Liver (tissue), 3 donors: ENCODE measurements at regions not wholly inside any gene's neighbourhood (a gene's known extent, or its start where the extent isn't known, plus 50 kb on each side); places are given as distances from the start of the nearest gene placed in this dataset.

ENCODE experiments used
- ATF3 ChIP-seq: IDR thresholded peaks from 2 replicates; pipeline ENCODE4 v1.6.1; 2016; ENCODE audit warnings: antibody characterized with exemption
- CTCF ChIP-seq: fragments of 150-350 bp; IDR thresholded peaks from 2 replicates; pipeline ENCODE4 v1.5.1; 2017; ENCODE audit warnings: improper control_type of control experiment, low read depth, low read length; ENCODE audit not compliant: missing input control
- GABPA ChIP-seq, 2 donors: IDR thresholded peaks in 1 of 2; conservative IDR thresholded peaks in 1 of 2; 2 replicates each; pipeline ENCODE4 v1.6.1; 2016; ENCODE audit warnings: antibody characterized with exemption in 2 of 2, mild to moderate bottlenecking in 1 of 2, moderate library complexity in 1 of 2
- MAX ChIP-seq: IDR thresholded peaks from 2 replicates; pipeline ENCODE4 v1.6.1; 2016; ENCODE audit warnings: antibody characterized with exemption
- REST ChIP-seq: IDR thresholded peaks from 2 replicates; pipeline ENCODE4 v1.6.1; 2016; ENCODE audit warnings: antibody characterized with exemption, mild to moderate bottlenecking
- TAF1 ChIP-seq: conservative IDR thresholded peaks from 2 replicates; pipeline ENCODE4 v1.6.1; 2016; ENCODE audit warnings: antibody characterized with exemption, mild to moderate bottlenecking
- YY1 ChIP-seq: IDR thresholded peaks from 2 replicates; pipeline ENCODE4 v1.6.1; 2016; ENCODE audit warnings: antibody characterized with exemption, mild to moderate bottlenecking
- donor health status: healthy.
- donor health status: healthy.

- TF ChIP-seq CTCF (no peak), GABPA (IDR thresholded peaks at IDR 0.05 in 1 of 2, conservative IDR thresholded peaks at IDR 0.05 in 1 of 2) (no peak), MAX (no peak), ATF3 (no peak), TAF1 (no peak), REST (no peak), YY1 (no peak)
These were observed 693.2 kb downstream of the KCNJ3 start for GRCh38 chr2:155391613-155392130.
